ENCODE measurements at regions not wholly inside any gene's neighbourhood (a gene's known extent, or its start where the extent isn't known, plus 50 kb on each side); places are given as distances from the start of the nearest gene placed in this dataset.
"Not testable (repeated sequence)": the region's sequence is repeated elsewhere in the genome, so short reads cannot be mapped to it uniquely, and the experiment has no call there.

DNA sequence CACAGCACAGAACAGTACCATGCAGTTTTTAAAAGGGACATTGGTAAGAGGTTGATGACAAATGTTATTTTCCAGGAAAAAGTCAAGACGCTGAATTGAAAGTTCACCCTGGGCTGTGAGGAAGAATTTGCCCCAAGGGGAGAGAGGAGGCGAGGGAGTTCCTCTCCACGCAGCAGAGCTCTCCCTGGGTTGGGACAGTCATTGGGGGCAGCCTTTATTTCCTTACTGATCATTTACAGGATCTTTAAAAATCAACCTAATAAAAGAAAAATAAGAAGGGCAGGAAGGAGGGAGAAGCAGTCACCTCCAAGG is 49.9 kb upstream of the WNT7B start:
- FAIRE-seq, result no peak

DNA sequence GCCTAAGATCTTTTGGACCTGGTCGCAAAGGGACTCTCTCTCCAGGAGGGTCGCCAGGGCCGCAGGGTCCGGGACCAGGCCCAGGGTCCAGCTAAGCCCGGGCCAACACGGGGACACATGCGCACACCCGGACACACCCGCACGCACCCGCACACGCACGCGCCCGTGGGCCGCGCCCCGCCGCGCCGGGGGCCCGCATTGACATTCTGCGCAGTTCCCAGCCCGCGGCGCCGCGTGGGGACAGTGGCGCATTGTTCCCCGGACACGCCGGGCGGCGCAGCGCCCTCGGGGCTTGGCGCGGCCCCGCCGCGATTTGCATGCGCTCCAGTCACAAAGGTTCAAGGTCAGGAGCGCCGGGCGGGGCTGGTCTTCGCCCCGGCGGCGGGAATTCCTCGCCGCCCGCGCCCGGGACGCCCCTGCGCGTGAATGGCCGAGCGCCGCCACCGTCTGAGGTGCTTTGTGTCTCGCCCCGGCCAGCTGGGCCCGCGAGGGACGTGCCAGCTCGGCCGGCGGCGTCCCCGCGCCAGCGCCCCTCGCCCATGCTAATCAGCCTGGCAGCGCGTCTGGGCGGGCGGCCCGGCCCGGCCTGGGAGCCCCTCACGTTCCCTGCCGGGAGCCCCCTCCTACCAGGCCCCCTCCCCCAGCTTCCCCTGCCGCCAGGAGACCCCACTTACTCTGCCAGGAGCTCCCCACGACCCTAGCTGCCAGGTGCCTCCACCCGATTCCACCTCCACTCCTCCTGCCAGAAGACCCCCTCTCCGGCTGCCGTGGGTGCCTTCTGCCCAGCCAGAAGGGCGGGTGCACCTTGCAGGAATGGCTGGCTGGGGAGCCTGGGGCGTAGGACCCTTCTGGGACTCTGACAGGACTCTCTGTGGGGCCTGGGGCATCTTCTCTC is 50.5 kb upstream of the WNT7B start:
- no peak for FAIRE-seq

DNA sequence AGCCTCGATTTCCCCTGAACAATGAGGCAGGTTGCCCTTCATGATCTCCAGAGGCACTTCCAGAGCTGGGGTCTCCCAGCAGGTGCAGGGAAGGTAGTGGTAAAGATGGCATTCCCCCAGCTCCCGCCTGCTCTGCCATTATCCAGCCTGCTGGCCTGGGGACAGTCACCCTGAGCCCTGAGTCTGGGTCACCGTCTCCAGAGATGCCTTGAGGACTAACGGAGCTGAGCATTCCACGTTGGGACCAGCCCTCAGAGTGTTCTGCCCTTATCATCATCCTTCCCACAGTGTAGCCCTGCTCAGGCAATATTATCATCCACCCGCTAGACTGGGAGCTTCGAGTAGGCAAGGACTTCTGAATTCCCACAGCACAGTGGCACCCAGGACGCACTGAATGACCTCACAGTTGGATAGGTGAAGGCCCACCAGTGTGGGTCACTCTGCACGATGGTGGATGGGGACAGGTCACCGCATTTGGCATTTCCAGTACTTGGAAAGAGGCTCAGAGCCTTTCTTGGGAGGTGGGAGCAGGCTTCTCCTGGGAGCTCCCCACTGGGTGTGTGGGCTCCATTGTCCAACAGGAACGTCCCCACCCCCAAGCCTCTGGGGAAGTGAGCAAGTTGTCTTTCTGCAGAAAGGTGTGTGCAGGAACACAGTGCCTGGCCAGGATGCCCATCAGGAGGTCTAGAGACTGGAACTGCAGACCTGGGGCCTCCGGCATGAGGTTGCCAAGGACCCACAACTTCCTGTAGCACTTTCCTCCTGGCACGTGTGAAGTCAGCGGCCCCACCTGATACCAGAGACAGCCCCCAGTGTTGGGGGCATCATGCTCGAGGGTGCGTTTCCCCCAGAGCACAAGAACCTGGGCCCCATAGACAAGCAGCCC is 51.4 kb upstream of the WNT7B start:
- no peak for FAIRE-seq

DNA sequence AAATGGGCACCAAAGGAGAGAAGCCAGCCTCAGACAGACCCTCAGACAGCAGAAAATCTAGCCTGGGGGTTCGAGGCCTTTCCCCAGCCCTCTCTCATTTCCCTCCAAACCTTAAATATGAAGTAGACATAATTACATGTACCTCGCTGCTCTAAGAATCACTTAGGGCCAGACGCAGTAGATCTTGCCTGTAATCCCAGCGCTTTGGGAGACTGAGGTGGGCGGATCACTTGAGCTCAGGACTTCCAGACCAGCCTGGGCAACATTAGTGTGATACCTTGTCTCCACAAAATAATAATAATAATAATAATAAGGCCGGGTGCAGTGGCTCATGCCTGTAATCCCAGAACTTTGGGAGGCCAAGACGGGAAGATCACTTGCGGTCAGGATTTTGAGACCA is 52.1 kb upstream of the WNT7B start:
- FAIRE-seq, result no peak

DNA sequence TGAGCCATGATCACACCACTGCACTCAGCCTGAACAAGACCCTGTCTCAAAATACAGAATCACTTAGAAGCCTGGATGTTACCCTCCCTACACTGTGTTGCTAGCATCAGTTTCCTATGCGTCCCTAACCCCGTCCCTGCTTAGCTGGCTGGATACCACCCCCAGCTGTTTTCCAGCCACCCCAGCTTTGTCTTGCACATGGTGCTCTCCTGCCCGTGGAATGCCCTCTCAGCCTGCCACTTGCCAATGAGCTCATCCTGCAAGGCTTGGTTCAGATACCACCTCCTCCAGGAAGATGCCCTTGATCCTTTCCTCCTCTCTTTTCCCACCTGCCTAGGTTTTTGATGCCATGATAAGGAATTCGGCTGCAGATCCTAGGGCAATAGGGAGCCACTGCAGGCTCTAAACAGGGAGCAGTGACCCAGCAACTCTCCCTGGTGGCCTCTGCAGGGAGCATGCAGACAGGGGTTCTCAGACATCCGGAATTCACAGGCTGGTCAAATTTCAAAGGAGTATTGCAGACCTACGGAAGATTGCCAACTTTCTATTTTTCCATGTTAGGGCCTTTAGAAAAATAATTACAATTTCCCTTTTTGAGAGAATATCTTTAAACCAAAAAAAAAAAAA is 52.7 kb upstream of the WNT7B start:
- FAIRE-seq, result no peak

DNA sequence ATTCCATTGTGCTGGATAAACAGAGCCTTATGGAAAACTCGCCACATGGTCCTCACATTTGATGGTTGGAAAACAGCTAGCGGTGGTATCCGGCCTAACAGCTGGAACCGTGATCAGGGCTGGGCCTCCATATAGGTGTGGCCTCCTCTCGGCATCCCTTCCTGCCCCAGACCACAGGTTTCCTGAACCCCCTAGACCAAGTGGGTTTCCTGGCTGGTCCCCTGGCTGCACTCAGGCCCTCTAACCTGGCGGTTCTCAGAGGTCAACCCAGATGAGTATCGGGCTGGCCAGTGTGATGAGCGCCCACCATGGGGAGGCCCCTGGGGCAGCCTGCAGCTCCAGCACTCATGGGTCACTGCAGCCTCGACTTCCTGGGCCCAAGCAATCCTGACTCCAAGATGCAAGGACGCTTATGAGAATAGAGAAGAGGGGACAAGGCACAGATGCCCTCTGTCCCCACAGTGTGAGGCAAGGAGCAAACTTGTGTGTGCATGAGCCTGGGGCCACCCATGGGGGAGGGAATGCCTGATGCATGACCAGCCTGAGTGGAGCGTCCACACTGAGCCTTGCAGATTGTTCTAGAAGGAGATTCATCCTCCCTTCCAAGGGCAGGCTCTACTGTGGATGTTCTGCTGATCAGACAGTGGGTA is 53.4 kb upstream of the WNT7B start:
- no peak for FAIRE-seq

DNA sequence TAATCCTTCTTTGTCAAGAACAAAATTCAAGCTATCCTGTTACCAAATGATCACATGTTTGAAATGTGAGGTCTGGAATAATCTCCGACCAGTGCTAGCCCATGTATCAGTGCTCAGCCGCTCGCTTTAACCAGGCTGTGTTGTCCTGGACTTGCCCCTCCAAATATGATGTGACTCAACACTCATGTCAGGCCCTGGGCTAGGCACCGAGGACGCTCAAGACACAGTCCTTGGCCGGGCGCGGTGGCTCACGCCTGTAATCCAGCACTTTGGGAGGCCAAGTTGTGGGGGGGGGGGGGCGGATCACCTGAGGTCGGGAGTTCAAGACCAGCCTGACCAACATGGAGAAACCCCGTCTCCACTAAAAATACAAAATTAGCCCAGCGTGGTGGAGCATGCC is 54.1 kb upstream of the WNT7B start:
- no peak for FAIRE-seq

DNA sequence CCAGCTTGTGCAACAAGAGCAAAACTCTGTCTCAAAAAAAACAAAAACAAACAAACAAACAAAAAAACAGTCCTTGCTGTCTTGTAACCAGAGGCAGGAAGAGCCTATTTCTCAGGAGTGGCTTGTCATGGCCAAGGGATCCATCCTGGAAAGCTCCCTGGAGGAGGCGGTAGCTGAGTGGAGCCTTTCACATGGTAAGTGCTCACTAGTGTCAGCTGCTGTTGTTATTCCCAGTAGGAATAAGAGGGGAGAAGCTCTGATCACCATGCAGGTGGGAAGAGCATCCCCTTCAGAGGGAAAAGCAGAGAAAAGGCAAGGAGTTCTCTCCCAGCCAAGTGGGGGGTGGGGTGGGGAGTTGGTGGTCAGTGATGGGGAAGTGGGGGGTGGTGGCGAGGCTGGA is 54.6 kb upstream of the WNT7B start:
- FAIRE-seq, result no peak

DNA sequence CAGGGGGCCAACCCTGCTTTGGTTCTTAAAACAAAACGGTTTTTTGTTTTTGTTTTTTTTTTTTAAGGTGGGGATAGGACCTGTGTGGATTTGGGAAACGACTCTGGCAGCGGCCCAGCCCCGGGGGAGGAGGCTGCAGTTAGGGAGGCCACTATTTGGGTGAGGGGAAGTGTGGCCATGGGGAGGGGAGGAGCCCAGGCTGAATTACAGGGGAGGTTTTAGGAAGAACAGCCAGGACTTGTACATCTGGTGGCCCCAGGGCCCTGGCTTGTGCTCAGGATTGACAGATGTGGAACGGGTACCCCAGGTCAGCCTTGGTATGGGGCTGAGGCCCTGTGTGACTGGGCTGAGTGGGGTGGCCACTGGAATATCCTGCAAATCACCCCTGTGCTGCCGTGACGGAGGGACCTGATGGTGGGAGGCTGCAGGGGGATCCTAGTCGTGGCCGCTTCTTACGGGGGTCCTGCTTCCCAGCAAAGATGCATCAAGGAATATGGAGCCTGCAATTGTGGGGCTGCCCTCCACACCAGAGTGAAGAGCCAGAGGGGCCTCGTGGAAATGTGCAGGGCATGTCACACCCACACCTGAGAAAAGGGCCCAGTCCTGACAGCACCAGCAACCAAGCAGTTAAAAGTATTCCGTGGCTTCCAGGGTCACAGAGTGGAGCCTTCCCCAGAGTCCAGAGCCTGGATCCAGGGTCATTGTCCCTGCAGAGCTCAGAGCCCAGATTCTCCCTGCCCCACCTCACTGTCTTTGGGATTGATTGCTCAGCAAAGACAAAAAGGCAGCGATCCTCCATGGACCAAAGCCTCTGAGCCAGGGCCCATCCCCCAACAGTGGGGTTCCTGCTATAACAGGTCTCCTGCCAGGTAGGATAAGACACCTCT is 55.2 kb upstream of the WNT7B start:
- FAIRE-seq, result no peak

DNA sequence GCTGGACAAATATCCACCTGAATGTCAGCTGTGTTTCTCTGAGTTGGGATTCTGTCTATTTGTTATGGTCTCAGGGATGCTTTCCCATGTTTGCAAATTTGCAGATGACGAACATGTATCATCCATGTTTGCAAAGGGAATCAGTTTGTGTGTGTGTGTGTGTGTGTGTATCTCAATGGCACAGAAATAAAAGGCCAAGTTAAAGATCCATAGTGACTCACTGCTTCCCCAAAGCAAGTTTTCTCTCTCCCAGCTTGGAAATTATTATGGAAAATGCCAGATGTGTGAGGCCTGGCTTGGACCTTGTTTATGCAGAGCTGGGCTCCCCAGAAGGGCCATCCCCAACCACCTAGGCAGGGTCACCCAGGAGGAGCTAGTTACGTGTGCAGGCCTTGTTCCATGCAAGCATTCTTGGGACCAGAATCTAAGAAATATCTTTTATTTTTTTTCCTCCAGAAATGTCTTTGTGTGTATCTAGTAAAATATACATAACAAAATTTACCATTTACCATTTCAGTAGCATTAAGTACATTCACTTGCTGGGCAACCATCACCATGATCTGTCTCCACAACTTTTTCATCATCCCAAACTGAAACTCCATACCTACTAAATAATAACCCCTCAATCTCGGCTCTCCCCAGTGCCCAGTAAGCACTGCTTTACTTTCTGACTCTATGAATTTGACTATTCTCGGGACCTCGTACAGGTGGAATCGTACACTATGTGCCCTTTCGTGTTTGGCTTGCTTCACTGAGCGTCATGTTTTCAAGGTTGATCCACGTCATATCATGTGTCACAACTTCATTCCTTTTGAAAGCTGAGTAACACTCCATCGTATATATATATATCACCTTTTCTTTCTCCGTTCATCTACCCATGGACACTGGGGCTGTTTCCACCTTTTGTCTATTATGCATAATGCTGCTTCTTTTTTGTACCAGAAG is 56.6 kb upstream of the WNT7B start:
- FAIRE-seq, result no peak

DNA sequence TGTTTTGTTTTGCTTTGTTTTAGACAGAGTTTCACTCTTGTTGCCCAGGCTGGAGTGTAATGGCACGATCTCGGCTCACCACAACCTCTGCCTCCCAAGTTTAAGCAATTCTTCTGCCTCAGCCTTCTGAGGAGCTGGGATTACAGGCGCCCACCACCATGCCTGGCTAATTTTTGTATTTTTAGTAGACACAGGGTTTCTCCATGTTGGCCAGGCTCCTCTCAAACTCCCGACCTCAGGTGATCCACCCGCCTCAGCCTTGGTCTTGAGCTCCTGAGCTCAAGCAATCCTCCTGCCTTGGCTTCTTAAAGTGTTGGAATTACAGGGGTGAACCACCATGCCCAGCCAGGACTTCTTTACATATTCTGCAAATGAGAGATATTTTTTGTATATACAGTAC is 57.5 kb upstream of the WNT7B start:
- not testable (repeated sequence) for FAIRE-seq

DNA sequence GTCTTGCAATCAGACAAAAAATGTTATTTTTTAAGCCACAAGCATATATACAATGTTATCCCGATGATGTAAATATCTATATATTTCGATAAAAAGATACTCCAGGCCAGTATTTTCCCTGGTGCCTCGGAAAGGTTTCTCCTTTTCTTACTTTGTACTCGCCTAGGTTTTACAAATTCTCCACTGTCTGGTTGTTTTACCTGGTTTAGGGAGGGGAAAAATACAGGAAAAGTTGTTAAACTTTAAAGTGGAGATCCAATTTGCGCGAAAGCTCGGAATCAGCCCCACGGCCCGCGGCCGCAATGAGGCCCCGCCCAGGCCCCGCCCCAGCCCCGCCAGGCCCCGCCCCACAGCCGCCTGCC is 58.4 kb upstream of the WNT7B start:
- no peak for FAIRE-seq

DNA sequence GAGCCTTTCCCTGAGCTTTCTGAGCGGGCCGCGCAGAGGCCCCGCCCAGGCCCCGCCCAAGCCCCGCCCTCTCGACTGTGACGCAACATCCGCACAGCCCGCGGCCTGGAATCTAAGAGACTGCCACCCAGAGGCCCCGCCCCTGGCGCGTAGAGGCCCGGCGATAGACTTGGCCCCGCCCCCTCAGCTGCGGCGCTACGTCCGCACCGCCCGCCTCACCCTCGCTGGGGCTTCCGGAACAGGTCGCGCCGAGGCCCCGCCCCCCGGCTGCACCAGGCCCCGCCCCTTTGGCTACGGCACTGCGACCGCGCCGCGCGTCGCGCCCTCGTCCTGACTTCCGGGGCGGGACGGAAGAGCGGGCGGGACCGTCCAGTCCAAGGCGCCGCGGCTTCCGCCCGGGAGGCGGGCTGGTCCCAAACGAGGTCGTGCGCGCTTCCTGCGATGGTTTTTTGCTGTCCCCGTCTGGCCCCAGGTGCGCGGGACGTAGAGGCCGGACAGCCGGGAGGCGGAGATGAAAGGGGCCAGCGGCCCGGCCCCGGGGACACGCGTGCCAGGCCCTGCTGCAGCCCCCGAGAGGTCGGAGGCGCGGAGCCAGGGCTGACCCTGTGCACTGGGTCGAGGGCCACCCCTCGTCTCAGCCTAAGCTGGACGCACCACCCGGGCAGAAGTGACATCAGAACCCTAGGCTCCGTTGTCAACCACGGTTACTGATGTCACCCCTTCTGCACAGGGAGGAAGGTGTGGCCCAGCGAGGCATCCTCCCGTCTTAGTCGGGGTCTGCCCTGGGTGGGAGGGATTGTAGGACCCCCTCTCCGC is 59.0 kb upstream of the WNT7B start:
- FAIRE-seq, result peak; percentile 3

DNA sequence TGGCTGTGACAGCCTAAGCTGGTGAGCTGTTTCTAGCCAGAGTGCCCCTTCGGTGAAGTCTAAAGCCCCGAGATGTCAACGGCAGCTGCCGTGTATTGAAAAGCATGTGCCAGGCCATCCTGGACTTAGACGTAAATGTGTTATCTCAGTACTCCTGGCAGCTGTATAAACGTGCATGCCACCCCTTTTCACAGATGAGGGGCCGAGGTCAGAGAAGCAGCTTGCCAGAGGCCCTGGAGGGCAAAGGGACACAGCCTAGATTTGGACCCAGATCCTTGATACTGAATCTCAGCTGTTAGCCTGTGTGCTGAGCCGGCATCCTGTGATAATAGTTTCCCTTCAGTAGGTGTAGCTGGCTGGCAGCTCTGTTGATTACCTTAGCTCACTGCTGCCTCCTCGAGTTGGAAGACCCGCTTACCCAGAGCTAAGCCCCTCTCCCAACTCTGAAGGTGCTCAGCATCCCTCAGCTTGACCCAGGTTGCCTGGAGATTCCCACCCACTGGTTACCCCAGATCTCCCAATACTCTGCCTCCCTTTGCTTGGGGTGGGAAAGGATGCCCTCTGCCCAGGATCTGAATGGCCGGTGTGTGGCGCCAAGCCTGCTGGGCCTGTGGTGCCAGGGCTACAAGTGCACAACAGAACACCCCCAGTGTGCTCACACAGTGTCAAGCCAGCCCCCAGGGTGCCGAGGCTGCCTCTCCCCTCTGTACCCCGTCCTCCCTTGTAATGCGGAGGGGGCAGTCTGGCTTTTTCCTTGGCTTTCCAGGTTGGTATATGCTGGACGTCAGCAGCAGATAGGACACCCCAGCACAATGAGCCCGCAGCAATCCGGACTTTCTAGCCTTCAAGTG is 59.8 kb upstream of the WNT7B start:
- FAIRE-seq, result peak; percentile 77

DNA sequence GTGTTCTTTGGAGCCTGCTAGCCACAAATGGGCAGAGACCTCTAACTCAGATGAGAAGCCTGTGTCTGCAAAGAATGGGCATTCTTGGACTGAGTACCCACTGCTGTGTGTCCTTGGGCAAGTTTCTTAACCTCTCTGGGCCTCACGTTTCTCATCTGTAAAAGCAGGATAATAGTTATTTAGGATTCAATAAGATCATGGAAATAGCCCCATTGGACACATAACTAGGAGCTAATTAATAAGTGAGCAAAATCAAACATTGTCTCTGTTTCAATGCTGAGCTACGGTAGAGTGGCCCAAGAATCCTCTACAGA is 61.2 kb upstream of the WNT7B start:
- no peak for FAIRE-seq

DNA sequence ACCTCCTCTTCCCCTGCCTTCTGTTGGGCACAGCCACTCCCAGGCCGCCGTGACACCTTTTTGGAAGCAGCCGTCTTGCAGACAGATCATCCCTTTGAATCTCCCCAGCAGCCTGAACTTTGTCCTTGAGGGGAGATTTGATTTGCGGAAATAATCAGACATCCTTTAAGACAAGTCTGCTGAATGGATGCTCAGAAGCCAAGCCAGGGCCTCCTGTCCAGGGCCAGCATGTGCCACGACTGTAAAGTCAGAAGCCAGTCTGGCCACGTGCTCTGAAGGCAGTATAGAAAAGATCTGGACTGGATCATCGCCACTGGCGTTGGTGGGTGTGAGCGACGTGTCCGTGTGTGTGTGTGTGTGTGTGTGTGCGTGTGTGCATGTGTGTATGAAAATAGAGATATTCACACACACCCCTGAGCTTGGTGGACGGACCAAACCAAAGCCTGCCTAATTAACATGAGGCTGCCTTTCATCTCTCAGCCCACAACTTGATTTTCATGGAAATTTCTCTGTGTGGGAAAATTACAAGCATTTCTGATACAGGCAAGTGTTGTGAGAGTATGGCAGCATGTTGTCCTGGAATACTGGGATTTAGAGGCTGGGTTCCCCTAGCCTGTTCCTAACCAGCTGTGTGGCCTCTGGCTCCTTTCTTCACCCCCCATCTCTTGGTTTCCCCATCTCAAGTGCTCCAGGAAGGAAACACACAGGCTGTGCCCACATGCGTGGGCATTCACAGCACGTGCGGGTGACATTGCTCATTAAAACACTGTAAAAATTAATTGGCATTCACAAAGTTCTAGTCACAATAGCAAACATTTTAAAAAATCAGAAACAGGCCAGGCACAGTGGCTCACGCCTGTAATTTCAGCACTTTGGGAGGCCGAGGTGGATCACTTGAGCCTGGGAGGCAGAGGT is 61.8 kb upstream of the WNT7B start:
- FAIRE-seq, result no peak

DNA sequence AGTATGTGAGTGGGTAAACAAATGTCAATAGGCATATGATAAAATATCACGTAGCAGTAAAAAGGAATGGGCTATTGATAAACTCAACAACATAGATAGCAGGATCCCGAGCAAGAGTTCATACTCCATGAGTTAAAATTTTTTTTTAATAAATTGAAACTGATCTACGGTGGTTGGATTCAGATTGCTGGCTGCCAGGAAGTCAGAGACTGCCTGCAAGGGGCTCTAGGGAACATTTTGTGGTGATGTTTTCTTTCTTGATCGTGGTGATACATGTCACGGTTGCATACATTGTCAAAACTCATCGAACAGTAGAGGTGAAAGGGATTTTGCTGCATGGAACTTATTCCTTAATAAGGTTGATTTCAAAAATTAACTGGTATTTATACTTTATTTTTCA is 62.6 kb upstream of the WNT7B start:
- no peak for FAIRE-seq
